Ovary (tissue), 3 donors: ENCODE measurements at regions not wholly inside any gene's neighbourhood (a gene's known extent, or its start where the extent isn't known, plus 50 kb on each side); places are given as distances from the start of the nearest gene placed in this dataset.

Experiments
- CTCF ChIP-seq, 3 donors: fragments of 450-650 bp in 2 of 3; fragments of 200-600 bp in 1 of 3; IDR thresholded peaks; one replicate each; pipeline versions ENCODE4 v1.5.1 to v1.8.0; 2016 to 2022; ENCODE audit warnings: antibody characterized with exemption in 3 of 3, mild to moderate bottlenecking in 1 of 3
- EP300 ChIP-seq: sonication (generic); formaldehyde crosslinking; IDR thresholded peaks from one replicate; pipeline ENCODE4 v1.6.1; 2017; ENCODE audit warnings: antibody characterized with exemption
- donor health status: DM: no; HTN: no; CAD: no.

GRCh38 chr13:104525467-104525866 lies 1459.2 kb upstream of the SLC10A2 start:
- TF ChIP-seq EP300 (no peak), CTCF (IDR thresholded peaks at IDR 0.05) (no peak)
